Fibroblast of skin of right quadriceps (primary cell): ENCODE measurements at regions not wholly inside any gene's neighbourhood (a gene's known extent, or its start where the extent isn't known, plus 50 kb on each side); places are given as distances from the start of the nearest gene placed in this dataset.
"Not testable (repeated sequence)": the region's sequence is repeated elsewhere in the genome, so short reads cannot be mapped to it uniquely, and the experiment has no call there.

Experiments
- DNase-seq: peaks from one replicate; pipeline ENCODE4 v3.0.0-alpha.2; 2013

- no peak for DNase-seq
Measured at GRCh38 chr2:156779416-156780120, 343.4 kb downstream of the GPD2 start.

DNA sequence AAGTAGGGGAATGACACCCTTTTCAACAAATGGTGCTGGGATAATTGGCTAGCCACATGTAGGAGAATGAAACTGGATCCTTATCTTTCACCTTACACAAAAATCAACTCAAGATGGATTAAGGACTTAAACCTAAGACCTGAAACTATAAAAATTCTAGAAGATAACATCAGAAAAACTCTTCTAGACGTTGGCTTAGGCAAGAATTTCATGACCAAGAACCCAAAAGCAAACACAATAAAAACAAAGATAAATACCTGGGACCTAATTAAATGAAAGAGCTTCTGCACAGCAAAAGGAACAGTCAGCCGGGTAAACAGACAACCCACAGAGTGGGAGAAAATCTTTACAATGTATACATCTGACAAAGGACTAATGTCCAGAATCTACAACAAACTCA is 345.5 kb downstream of the GPD2 start:
- DNase-seq: not testable (repeated sequence)

GRCh38 chr2:156784020-156784701 is 348.0 kb downstream of the GPD2 start:
- DNase-seq: no peak

GRCh38 chr2:156787517-156787916 is 351.3 kb downstream of the GPD2 start:
- DNase-seq: no peak

DNA sequence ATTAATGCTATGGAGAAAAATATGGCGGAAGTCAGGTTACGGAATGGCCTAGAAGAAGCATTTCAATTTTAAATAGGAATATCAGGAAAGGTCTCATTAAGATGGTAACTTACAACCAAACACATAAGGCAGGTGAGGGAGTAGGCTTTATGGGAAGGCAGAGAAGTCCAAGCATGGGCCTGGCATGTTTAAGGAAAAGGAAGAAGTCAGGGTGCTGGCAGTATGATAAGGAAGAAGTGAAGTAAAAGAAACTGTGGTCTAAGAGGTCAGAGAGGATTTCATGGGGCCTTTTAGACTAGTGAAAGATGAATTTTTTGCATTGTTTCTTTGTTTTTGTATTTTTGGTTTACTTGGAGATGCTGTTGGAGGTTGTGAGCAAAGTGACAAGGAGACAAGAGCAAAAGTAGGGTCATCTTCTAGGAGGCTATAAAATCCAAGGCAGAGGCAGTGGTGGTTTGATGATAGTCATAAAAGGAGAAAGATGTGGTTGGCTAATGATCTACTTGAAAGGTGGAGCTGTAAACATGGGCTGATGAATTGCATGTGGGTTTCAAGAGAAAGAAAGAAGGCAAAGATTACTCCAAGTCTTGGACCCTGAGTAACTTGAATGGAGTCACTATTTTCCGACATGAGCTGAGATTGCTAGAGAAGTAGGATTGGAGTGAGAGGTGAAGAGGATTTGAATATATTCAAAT is 354.3 kb downstream of the GPD2 start:
- DNase-seq: no peak

DNA sequence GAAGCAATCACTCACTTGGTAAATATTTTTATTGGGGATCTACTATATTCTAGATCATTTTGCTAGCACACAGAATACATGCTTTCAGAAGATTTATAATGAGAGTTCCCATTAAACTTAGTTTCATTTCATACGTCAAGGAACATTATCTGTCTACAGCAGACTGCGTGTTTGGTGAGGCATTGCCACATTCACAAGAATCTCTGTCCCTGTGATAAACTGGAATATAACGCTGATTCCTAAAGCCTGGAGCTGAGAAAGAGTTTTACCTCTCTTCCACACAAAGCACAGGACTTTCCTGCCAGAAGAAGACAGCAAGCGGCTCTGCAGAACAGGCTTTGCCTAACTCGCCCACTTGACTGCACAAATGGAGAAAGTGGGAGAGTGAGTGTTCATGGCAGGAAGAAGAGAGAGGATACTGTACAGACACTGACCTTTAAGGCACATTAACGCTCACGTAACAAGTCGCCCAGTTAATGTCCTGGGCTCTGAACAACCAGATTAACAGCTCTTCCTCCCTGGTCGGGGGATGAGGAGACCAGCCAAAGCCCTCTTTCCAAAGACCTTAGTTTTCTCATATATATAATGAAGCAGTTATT is 356.2 kb downstream of the GPD2 start:
- no peak for DNase-seq

DNA sequence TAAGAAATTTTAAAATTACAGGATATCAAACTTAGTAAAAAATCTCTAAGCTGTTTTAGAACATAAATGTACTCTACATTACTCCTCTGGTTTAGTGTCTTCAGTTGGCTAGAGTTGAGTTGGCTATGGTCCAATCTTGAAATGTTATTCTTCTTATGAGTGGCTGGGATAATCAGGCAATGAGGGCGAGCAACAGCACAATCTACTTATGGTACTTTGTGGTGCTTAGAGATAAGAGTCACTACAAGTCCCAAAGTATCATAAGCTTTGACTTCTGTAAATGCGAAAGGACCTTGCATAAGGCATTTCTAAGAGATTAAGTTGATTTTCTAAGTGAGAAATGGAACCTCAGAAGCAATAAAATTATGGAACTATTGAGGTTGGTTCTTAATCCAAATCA is 361.7 kb downstream of the GPD2 start:
- no peak for DNase-seq

DNA sequence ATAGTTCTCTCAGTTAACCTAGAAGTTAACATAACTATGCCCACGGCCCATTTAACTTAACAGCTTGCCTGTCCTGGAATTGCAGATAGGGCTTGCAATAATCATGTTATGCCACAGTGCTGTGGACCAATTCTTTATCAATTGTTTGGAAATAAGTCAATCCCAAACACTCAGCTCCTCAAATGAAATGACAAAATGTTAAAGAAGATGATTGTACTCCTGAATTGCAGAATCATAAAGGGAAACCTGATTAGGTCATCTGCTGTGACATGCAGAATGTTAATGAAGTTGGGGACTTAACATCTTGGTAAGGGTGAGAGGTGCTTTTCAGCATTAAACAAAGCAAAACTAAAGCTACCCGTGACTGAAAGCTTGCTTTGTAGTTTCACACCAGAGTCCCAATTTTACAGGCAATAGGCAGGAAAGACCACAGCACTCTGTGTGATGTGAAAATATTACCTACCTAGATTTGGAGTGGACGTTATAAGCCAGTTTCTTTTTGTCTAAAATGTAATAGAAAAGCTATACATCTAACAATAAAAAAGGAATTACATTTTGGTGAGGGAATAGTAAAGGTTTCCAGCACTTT is 364.0 kb downstream of the GPD2 start:
- DNase-seq: no peak

- no peak for DNase-seq
Measured at GRCh38 chr2:156800781-156801361, 364.7 kb downstream of the GPD2 start.

GRCh38 chr2:156803243-156803642 is 367.1 kb downstream of the GPD2 start:
- DNase-seq: no peak

DNA sequence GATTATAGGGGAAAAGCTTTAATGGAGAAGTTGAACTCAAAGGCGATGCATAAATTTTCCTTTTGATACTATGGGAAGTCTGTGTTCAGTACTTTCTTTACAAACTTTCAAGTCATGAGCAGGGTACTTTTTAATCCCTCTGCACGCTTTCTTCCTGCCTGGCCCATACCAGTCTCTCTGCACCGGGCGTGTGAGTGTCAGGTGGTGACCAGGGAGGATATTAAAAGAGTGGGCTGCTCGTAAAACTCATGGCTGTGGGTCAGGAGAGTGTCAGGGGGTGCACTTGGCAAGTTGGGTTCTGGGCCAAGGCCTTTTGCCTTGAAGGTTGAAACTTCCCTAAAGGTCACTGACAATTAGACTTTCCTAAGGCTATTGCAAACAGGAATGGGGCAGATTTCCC is 367.8 kb downstream of the GPD2 start:
- DNase-seq: no peak

DNA sequence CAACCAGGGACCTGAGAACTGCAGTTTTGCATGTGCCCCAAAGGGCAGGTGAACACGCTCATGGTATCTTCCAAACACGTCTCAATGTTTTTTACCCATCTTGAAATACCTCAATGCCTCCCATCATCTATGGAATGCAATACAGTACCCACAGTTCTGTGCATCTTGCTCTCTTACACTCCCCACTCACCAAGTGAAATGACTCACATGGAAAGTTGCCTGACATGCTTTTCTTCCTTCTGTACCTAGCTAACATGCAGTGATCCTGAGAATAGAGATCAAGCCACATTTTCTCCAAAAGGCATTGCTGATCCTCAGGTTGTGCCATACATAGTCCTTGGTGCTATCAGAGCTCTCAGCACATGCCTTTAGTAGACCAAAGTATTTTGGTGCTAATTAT is 373.9 kb downstream of the GPD2 start:
- DNase-seq: no peak

DNA sequence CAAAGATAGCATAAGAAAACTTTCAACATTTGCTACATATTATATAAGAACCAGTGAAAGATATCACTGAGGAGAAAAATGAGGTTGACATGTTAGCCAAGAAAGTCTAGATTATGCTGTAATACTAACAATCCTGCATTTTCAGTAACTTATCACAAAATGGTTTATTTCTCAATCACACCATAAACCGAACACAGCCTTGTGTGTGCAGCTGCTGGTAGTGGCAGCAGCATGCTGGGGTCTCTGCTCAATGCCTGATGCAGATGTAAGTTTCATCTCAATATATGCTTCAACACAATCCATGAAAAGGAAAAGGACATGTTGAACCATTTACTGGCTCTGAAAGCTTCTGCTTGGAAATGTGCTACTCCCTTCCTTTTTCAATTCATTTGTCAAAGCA is 376.3 kb downstream of the GPD2 start:
- no peak for DNase-seq

GRCh38 chr2:156817430-156817829 is 381.3 kb downstream of the GPD2 start:
- no peak for DNase-seq

DNA sequence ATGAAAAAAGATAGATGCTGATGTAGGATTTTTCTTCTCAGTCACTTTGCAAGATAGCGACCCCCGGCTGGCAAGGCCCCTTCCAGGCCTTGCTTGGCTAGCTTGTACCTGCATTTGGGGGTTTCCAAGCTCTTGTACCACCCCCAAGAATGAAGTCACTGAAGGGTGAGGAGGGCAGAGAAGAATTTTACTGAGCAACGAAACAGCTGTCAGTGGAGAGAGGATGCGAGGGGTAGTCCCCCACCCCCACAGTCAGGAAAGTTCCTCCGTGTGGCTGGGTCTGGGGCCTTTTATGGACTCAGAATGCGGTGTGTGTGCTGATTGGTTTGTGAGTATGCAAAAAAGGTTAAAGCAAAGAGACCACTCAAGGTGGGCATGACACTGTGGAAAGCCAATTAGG is 382.0 kb downstream of the GPD2 start:
- DNase-seq: no peak

DNA sequence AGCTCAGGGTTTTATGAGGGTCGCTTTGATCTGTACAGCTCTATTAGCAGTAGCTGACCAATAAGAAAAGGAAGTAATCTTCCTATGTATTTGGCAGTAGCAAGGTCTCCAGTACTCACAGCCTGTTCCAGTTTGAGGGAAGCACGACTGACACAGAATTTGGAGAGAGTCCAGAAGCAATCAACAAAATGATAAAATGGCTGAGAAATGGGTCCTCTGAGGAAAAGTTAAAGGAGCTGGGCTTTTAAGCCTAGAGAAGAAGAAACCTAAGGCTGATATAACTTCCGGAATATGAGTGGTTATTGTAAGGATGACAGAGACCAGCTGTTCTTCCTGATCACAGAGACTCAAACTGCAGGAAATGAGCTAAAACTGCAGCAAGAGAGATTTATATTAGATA is 382.8 kb downstream of the GPD2 start:
- DNase-seq: peak; percentile 64

- peak; percentile 90 for DNase-seq
Measured at GRCh38 chr2:156826341-156826933, 390.3 kb downstream of the GPD2 start.

DNA sequence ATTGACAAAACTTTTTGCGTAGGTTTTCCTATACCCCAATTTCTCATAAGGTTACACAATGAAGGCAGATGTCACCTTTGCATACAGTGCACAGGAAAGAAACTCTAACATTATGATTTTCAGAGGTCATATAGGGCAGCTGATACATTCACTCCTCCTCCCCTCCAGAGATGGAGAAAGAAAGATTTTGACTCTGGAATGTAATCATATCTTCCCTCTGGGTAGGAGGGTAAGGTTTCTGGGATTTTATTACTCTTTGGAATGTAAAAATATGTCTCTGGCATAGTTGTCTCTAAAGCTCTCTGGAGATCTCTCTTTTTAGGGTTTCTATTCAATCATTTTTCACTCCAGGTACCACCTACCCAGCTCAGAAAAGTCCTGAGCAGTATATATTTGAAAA is 398.3 kb downstream of the GPD2 start:
- DNase-seq: no peak

DNA sequence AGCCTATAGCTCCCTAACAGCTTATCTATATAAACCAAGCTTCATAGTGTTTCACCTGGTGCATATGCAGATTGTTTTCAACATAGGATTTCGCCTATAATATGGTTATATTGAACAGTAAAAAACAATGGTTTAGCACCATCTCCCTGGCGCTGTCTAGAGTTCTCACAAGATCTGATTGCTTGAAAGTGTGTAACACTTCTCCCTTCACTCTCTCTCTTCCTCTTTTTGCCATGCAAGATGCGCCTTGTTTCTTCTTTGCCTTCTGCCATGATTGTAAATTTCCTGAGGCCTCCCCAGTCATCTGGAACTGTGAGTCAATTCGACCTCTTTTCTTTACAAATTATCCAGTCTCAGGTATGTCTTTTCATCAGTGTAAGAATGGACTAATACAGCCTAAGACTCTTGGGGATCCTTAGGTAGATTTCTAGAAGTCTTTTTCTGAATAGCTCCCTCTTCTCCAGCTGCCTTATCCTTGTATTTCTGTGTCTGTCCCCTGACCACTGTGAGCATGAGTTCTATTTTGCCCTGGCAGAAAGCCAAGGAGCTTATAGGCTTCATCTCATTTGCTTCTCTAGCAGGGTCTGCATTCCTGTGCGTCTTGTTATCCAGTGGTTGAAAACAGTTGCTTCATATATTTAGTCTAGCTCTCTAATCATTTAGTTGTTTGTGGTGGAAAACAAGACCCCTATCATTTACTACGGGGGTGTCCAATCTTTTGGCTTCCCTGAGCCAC is 401.6 kb downstream of the GPD2 start:
- DNase-seq: peak; percentile 1

DNA sequence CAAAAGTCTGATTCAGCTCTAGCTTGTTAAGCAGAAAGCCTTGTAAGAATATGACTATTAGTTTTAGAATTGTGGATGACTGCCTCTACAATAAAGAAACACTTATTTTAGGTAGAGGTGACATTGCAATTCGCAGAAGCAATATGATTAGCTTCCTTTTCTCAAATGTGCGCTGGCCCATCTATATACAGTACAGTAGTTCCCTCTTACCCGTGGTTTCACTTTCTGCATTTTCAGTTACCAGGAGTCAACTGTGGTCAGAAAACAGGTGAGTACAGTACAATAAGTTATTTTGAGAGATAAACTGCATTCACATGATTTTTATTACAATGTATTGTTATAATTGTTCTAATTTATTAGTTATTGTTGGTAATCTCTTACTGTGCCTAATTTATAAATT is 405.1 kb downstream of the GPD2 start:
- DNase-seq: no peak

GRCh38 chr2:156845806-156846558 is 409.8 kb downstream of the GPD2 start:
- no peak for DNase-seq
